ENCODE measurements at regions not wholly inside any gene's neighbourhood (a gene's known extent, or its start where the extent isn't known, plus 50 kb on each side); places are given as distances from the start of the nearest gene placed in this dataset.

DNA sequence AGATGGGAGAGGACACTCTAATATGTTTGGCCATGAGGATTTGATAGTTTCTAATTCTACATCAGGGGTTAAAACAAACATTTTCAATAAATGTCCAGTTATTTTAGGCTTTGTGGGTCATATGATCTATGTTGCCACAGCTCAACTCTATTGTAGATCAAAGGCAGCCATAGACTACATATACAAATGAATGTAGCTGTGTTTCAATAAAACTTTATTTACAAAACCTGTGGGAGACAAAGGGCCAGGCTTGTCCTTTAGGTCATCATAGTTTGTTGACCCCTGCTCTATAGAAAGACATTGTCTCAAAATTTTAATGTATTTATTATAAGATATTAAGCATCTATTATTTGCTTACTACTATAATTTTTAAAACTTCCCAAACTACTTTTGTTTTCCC, 325.4 kb upstream of the MEF2C start:
- no peak for TF ChIP-seq POLR2A (IDR thresholded peaks at IDR 0.05)
- TF ChIP-seq, protein P1, sequence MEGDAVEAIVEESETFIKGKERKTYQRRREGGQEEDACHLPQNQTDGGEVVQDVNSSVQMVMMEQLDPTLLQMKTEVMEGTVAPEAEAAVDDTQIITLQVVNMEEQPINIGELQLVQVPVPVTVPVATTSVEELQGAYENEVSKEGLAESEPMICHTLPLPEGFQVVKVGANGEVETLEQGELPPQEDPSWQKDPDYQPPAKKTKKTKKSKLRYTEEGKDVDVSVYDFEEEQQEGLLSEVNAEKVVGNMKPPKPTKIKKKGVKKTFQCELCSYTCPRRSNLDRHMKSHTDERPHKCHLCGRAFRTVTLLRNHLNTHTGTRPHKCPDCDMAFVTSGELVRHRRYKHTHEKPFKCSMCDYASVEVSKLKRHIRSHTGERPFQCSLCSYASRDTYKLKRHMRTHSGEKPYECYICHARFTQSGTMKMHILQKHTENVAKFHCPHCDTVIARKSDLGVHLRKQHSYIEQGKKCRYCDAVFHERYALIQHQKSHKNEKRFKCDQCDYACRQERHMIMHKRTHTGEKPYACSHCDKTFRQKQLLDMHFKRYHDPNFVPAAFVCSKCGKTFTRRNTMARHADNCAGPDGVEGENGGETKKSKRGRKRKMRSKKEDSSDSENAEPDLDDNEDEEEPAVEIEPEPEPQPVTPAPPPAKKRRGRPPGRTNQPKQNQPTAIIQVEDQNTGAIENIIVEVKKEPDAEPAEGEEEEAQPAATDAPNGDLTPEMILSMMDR (IDR thresholded peaks at IDR 0.05), result no peak
